HG02884 (cell line): ENCODE measurements at regions not wholly inside any gene's neighbourhood (a gene's known extent, or its start where the extent isn't known, plus 50 kb on each side); places are given as distances from the start of the nearest gene placed in this dataset.
"Not testable (repeated sequence)": the region's sequence is repeated elsewhere in the genome, so short reads cannot be mapped to it uniquely, and the experiment has no call there.

Experiments used
- ATAC-seq: cut with Tn5 transposase; IDR thresholded peaks from one replicate; pipeline ENCODE4 v1.9.1; 2021; ENCODE audit warnings: mild to moderate bottlenecking, moderate library complexity; ENCODE audit not compliant: unreplicated experiment

DNA sequence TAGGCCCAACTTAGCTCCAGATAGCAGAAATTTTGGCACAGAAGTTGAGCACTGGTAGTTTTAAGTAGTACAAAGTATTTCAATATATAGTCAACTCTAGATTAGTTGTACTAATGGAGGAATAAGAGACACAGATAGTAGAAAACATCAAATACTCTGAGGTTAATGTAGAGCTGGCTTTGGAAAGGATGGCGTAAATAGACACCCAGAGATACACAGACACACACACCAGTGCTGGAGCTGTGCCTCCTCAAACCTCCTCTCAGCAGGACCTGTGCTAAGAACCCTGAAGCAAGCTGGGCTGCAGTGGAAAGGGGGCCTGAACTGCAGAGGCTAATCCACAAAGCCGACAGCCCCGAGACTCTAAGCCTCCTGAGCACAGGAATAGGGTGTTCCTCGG is 67.0 kb upstream of the EDEM3 start:
- ATAC-seq, result no peak

DNA sequence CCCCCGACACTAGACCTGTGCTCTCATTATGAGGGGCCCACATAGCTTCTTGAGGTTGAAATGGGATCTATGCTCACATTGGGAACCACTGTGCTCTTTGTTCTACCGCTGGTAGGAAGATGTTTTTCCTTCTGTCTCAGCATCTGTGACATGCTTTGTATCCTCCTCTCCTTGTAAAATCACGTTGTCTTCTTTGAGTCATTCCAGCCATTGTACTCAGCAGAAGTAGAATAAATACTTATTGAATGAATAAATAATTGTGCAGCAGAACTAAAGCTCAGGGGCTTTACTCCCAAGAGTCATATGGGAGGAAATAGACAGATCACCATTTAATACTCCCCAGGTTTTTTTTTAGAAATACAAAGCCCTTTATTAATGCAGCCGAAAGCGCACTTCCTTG is 66.3 kb upstream of the EDEM3 start:
- no peak for ATAC-seq

GRCh38 chr1:184820218-184820750 is 65.6 kb upstream of the EDEM3 start:
- no peak for ATAC-seq

DNA sequence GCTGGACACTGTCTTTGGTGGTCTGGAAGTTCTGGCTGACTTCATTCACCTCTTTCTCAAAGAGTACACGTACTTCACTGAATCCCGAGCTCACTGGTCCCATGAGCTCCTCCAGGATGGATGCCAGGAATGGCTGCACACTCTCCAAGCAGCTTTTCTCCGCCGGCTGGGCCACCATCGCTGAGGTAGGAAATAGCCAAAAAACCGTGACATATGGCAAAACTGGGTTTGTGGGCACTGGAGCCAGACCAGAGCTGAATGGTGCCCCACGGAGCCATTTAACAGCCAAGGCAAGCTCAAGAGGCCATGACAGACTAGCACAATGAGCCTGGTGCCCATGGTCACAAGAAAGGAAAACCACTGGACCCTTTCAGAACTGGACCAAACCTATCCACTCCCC is 64.0 kb upstream of the EDEM3 start:
- no peak for ATAC-seq

GRCh38 chr1:184817003-184817402 is 62.3 kb upstream of the EDEM3 start:
- ATAC-seq, result not testable (repeated sequence)

- ATAC-seq, result no peak
These were observed 59.0 kb upstream of the EDEM3 start for GRCh38 chr1:184813528-184814089.

GRCh38 chr1:184811439-184812111 is 56.9 kb upstream of the EDEM3 start:
- ATAC-seq, result no peak

DNA sequence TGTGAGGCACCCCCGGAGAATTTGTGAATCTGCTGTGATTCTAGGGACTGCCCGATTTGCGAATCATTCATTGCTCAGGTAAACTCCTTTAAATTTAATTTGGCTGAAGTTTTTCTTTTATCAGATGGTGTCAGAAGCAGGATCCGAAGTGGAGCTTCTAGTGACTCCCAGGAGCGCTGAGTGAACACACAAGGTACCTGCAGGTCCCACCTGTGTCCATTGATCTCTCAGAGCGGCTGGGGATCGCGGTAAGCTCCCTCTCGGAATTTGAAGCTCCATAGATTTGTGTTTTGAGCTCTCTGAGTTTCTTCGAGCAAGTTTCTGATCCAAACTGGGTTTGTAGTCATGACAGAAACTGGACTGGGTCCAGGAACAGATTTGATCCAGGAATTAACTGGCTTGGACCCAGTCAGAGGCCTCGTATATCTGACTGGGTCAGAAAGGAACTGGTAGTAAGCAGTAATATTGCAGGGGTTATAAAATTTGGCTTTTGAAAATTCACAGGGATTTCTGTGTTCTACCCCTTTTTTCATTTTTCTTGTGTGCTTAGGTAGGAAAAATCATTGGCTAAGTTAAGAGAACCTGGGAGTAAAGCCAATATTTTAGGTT is 56.2 kb upstream of the EDEM3 start:
- no peak for ATAC-seq

GRCh38 chr1:184806296-184806721 is 51.7 kb upstream of the EDEM3 start:
- ATAC-seq, result peak; percentile 20

GRCh38 chr1:184805667-184806295 is 51.1 kb upstream of the EDEM3 start:
- ATAC-seq, result peak; percentile 82
